Panc1 (cell line): ENCODE measurements at regions not wholly inside any gene's neighbourhood (a gene's known extent, or its start where the extent isn't known, plus 50 kb on each side); places are given as distances from the start of the nearest gene placed in this dataset.

Source experiments
- ATAC-seq: fragments of 200-7000 bp; cut with Tn5 transposase; 2 replicates; pipeline ENCODE4 v1.9.1; 2020; ENCODE audit warnings: mild to moderate bottlenecking, moderate library complexity
- BruUV-seq: library from RNA; stranded (reverse); fragments of 400-500 nt; replicated peaks from 2 replicates; lab custom pipeline; 2021; lab: Mats Ljungman, UMichigan
- CTCF ChIA-PET: fragments of 300-600 bp; sonication (Branson Sonifier 250); formaldehyde crosslinking; loops from one replicate; lab custom pipeline; 2022; ENCODE audit warnings: antibody characterized with exemption; lab: Charles Lee
- POLR2A ChIA-PET: fragments of 300-600 bp; sonication (Branson Sonifier 250); formaldehyde crosslinking; loops from one replicate; lab custom pipeline; 2022; ENCODE audit warnings: antibody characterized with exemption; lab: Charles Lee
- DNase-seq: peaks from one replicate; pipeline ENCODE4 v3.0.0-alpha.2; 2010; ENCODE audit warnings: low read depth, low spot score
- H3K27ac ChIP-seq: 2 replicates; pipeline ENCODE4 v1.5.1; 2011; ENCODE audit warnings: mild to moderate bottlenecking, low read length, inconsistent platforms
- H3K27me3 ChIP-seq: fragments of 200-500 bp; sonication (Bioruptor generic); 2 replicates; pipeline ENCODE4 v1.6.0; 2014; ENCODE audit warnings: low read length, inconsistent platforms; ENCODE audit not compliant: control insufficient read depth, insufficient read depth
- H3K36me3 ChIP-seq: fragments of 200-500 bp; sonication (Bioruptor generic); 2 replicates; pipeline ENCODE4 v1.5.1; 2014; ENCODE audit warnings: inconsistent platforms, mild to moderate bottlenecking, low read length, moderate library complexity; ENCODE audit not compliant: control insufficient read depth, insufficient read depth
- H3K4me1 ChIP-seq: 2 replicates; pipeline ENCODE4 v1.5.1; 2011; ENCODE audit warnings: inconsistent platforms, mild to moderate bottlenecking, low read length, moderate library complexity; ENCODE audit not compliant: control insufficient read depth, insufficient read depth
- H3K4me3 ChIP-seq, 2 experiments: 2 replicates each; pipeline ENCODE4 v1.5.1; 2011 to 2012; ENCODE audit warnings: low read depth in 2 of 2, low read length in 2 of 2, mild to moderate bottlenecking in 2 of 2, inconsistent platforms in 1 of 2, moderate library complexity in 1 of 2
- H3K9me3 ChIP-seq: fragments of 200-500 bp; sonication (Bioruptor generic); 2 replicates; pipeline ENCODE4 v1.5.1; 2014; ENCODE audit warnings: low read depth, mild to moderate bottlenecking, inconsistent platforms, low read length, moderate library complexity; ENCODE audit not compliant: control insufficient read depth, insufficient read depth
- POLR2AphosphoS5 ChIP-seq: IDR thresholded peaks from 2 replicates; pipeline ENCODE4 v1.6.1; 2012; ENCODE audit warnings: mild to moderate bottlenecking, low read depth, low read length, moderate library complexity
- SIN3A ChIP-seq: IDR thresholded peaks from 2 replicates; pipeline ENCODE4 v1.6.1; 2012; ENCODE audit warnings: low read depth, mild to moderate bottlenecking, low read length, moderate library complexity, borderline replicate concordance; ENCODE audit not compliant: insufficient read depth
- TCF7L2 ChIP-seq: IDR thresholded peaks from 2 replicates; pipeline ENCODE4 v1.6.1; 2011; ENCODE audit warnings: mild to moderate bottlenecking, low read depth, low read length, inconsistent platforms
- in situ Hi-C: cut with HindIII; loops from 2 replicates; pipeline ENCODE4 v1.10.0; 2016; ENCODE audit warnings: low sequenced_read_pairs, low pct_unique_long_range_greater_than_20kb
- intact Hi-C: fragments of 100-400 bp; cut with micrococcal nuclease; formaldehyde crosslinking; loops from one replicate; pipeline ENCODE4 v1.10.0; 2022; ENCODE audit not compliant: unreplicated experiment
- TF ChIP-seq, protein P1 (sequence below): fragments of 450-650 bp; IDR thresholded peaks from 2 replicates; pipeline ENCODE4 v1.5.1; 2017; ENCODE audit warnings: mild to moderate bottlenecking
- TF ChIP-seq, protein P2 (sequence below), 2 experiments: IDR thresholded peaks; 2 replicates each; pipeline ENCODE4 v1.6.1; 2011 to 2012; ENCODE audit warnings: low read depth in 2 of 2, control low read depth in 1 of 2, low read length in 1 of 2, mild to moderate bottlenecking in 1 of 2, moderate library complexity in 1 of 2; ENCODE audit not compliant: insufficient read depth in 1 of 2

DNA sequence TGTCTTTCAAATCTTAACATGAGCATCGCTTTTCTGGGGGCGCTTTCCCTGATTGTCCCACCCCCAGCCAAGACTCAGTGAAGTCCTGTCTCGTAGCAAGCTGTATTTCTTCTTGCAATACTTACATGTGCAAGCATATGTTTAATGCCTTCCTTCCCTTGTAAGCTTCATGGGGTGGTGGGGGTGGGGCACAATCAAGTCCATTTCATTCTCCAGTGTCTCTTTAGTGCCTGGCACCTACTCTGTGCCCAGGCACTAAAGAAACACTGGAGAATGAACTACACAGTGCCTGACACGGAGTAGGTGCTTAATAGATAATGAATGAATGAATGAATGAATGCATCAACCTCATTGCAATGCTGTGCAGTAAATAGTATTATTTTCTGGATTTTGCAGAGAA lies 143.1 kb downstream of the PLPP3 start:
- POLR2A ChIA-PET: no interaction called here
- CTCF ChIA-PET: no interaction called here
- Histone ChIP-seq H3K4me1 (no peaks in the 10 kb centered on the region), H3K4me3 (no peak overlapping the region), H3K9me3 (no peaks in the 10 kb centered on the region), H3K36me3 (no peaks in the 10 kb centered on the region), H3K27me3 (no peaks in the 10 kb centered on the region), H3K27ac (no peak overlapping the region)
- in situ Hi-C loops: no loop called here
- no TSS peak for BruUV-seq
- ATAC-seq (no peak), DNase-seq (no peak)
- intact Hi-C loops: no loop called here
- TF ChIP-seq TCF7L2 (no peak), POLR2AphosphoS5 (no peak), SIN3A (no peak)
- TF ChIP-seq, protein P1, sequence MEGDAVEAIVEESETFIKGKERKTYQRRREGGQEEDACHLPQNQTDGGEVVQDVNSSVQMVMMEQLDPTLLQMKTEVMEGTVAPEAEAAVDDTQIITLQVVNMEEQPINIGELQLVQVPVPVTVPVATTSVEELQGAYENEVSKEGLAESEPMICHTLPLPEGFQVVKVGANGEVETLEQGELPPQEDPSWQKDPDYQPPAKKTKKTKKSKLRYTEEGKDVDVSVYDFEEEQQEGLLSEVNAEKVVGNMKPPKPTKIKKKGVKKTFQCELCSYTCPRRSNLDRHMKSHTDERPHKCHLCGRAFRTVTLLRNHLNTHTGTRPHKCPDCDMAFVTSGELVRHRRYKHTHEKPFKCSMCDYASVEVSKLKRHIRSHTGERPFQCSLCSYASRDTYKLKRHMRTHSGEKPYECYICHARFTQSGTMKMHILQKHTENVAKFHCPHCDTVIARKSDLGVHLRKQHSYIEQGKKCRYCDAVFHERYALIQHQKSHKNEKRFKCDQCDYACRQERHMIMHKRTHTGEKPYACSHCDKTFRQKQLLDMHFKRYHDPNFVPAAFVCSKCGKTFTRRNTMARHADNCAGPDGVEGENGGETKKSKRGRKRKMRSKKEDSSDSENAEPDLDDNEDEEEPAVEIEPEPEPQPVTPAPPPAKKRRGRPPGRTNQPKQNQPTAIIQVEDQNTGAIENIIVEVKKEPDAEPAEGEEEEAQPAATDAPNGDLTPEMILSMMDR: no peak
- TF ChIP-seq, protein P2, sequence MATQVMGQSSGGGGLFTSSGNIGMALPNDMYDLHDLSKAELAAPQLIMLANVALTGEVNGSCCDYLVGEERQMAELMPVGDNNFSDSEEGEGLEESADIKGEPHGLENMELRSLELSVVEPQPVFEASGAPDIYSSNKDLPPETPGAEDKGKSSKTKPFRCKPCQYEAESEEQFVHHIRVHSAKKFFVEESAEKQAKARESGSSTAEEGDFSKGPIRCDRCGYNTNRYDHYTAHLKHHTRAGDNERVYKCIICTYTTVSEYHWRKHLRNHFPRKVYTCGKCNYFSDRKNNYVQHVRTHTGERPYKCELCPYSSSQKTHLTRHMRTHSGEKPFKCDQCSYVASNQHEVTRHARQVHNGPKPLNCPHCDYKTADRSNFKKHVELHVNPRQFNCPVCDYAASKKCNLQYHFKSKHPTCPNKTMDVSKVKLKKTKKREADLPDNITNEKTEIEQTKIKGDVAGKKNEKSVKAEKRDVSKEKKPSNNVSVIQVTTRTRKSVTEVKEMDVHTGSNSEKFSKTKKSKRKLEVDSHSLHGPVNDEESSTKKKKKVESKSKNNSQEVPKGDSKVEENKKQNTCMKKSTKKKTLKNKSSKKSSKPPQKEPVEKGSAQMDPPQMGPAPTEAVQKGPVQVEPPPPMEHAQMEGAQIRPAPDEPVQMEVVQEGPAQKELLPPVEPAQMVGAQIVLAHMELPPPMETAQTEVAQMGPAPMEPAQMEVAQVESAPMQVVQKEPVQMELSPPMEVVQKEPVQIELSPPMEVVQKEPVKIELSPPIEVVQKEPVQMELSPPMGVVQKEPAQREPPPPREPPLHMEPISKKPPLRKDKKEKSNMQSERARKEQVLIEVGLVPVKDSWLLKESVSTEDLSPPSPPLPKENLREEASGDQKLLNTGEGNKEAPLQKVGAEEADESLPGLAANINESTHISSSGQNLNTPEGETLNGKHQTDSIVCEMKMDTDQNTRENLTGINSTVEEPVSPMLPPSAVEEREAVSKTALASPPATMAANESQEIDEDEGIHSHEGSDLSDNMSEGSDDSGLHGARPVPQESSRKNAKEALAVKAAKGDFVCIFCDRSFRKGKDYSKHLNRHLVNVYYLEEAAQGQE (IDR thresholded peaks at IDR 0.05; ENCODE audit: insufficient read depth in 1 of 2, low read depth in 2 of 2, low read length in 1 of 2): no peak

DNA sequence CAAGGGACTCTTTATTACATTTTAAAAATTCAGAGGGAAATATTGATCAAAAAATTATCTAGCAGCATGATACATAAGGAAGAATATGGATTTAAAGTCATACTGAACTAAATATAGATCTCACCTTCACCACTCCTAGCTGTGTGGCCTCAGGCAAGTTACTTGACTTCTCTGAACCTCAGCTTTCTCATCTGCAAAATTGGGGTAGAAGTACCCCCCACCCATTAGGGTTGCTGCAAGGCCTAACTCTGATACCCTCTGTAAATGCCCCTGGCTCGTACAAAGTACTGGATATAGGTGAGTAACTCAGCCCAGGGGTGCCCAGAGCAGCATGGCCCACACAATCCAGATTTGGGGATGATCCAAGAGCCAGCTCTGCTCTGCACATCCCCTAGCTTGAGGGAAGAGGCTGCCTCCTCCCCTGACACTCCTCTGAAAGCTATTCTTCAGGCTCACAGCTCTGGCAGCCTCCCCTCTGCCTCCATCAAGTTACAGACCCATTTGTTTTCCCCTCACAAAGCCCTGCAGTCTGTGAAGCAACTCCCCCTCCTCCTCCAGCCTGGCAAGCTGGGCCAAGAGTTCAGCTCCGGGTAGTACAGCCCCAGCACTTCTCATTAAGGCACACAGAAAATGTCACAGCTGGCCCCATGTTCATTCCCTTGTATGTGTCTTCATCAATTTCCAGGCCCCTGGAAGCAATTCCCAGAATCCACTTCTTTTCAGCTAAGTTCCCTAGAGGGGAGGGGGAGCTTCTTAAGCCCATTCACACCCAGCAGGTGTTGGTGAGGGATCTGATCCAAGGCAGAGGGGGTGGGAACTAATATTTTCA lies 143.7 kb downstream of the PLPP3 start:
- H3K27ac ChIP-seq: no peak overlapping the region
- intact Hi-C loops (no loop called here), in situ Hi-C loops (no loop called here)
- H3K4me3 ChIP-seq: no peak overlapping the region
- no peaks in the 10 kb centered on the region for H3K27me3 ChIP-seq
- H3K9me3 ChIP-seq: no peaks in the 10 kb centered on the region
- no TSS peak for BruUV-seq
- DNase-seq (no peak), ATAC-seq (no peak)
- H3K4me1 ChIP-seq: no peaks in the 10 kb centered on the region
- ChIA-PET CTCF (no interaction called here), POLR2A (no interaction called here)
- H3K36me3 ChIP-seq: no peaks in the 10 kb centered on the region
- TF ChIP-seq, protein P1: no peak
- TF ChIP-seq SIN3A (no peak), POLR2AphosphoS5 (no peak), TCF7L2 (no peak)
- TF ChIP-seq, protein P2 (IDR thresholded peaks at IDR 0.05; ENCODE audit: insufficient read depth in 1 of 2, low read depth in 2 of 2, low read length in 1 of 2): no peak
